Muscle of back (tissue), 3 donors: ENCODE measurements at regions not wholly inside any gene's neighbourhood (a gene's known extent, or its start where the extent isn't known, plus 50 kb on each side); places are given as distances from the start of the nearest gene placed in this dataset.

Experiments used
- DNase-seq, 3 donors: peaks; one replicate each; pipeline versions ENCODE4 v3.0.0 to v3.0.0-alpha.2; 2013

- DNase-seq, result no peak
Observed at GRCh38 chr6:109295109-109295773, 87.0 kb downstream of the CD164 start.

- no peak for DNase-seq
Observed at GRCh38 chr6:109292983-109293586, 89.2 kb downstream of the CD164 start.

- DNase-seq, result peak in 1 of 3 donors; percentile 27
Observed at GRCh38 chr6:109292420-109292819, 89.8 kb downstream of the CD164 start.

GRCh38 chr6:109291902-109292301, 90.4 kb downstream of the CD164 start:
- DNase-seq, result no peak

GRCh38 chr6:109290143-109290931, 91.9 kb downstream of the CD164 start:
- no peak for DNase-seq

- no peak for DNase-seq
Observed at GRCh38 chr6:109285366-109285765, 96.9 kb downstream of the CD164 start.

GRCh38 chr6:109284675-109285074, 97.6 kb downstream of the CD164 start:
- DNase-seq, result no peak

GRCh38 chr6:109282756-109283155, 99.5 kb downstream of the CD164 start:
- no peak for DNase-seq

GRCh38 chr6:109279628-109280027, 102.6 kb downstream of the CD164 start:
- no peak for DNase-seq

GRCh38 chr6:109271622-109272021, 110.6 kb downstream of the CD164 start:
- DNase-seq, result no peak

- no peak for DNase-seq
Observed at GRCh38 chr6:109269953-109270517, 112.2 kb downstream of the CD164 start.

GRCh38 chr6:109269057-109269456, 113.2 kb downstream of the CD164 start:
- DNase-seq, result no peak

- DNase-seq, result no peak
Observed at GRCh38 chr6:109265530-109265929, 116.7 kb downstream of the CD164 start.

GRCh38 chr6:109263873-109264700, 118.2 kb downstream of the CD164 start:
- DNase-seq, result no peak

- no peak for DNase-seq
Observed at GRCh38 chr6:109262261-109262660, 120.0 kb downstream of the CD164 start.

GRCh38 chr6:109261811-109262210, 120.5 kb downstream of the CD164 start:
- DNase-seq, result peak in 1 of 3 donors; percentile 73

- DNase-seq, result no peak
Observed at GRCh38 chr6:109260701-109261100, 121.6 kb downstream of the CD164 start.

GRCh38 chr6:109260126-109260525, 122.1 kb downstream of the CD164 start:
- DNase-seq, result no peak

GRCh38 chr6:109258129-109258528, 124.1 kb downstream of the CD164 start:
- no peak for DNase-seq

- DNase-seq, result no peak
Observed at GRCh38 chr6:109257494-109257893, 124.8 kb downstream of the CD164 start.

- DNase-seq, result peak in 2 of 3 donors; percentile 47 to 77
Observed at GRCh38 chr6:109255946-109256640, 126.2 kb downstream of the CD164 start.
